ENCODE measurements at regions not wholly inside any gene's neighbourhood (a gene's known extent, or its start where the extent isn't known, plus 50 kb on each side); places are given as distances from the start of the nearest gene placed in this dataset.

- TF ChIP-seq, protein P1, sequence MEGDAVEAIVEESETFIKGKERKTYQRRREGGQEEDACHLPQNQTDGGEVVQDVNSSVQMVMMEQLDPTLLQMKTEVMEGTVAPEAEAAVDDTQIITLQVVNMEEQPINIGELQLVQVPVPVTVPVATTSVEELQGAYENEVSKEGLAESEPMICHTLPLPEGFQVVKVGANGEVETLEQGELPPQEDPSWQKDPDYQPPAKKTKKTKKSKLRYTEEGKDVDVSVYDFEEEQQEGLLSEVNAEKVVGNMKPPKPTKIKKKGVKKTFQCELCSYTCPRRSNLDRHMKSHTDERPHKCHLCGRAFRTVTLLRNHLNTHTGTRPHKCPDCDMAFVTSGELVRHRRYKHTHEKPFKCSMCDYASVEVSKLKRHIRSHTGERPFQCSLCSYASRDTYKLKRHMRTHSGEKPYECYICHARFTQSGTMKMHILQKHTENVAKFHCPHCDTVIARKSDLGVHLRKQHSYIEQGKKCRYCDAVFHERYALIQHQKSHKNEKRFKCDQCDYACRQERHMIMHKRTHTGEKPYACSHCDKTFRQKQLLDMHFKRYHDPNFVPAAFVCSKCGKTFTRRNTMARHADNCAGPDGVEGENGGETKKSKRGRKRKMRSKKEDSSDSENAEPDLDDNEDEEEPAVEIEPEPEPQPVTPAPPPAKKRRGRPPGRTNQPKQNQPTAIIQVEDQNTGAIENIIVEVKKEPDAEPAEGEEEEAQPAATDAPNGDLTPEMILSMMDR (IDR thresholded peaks at IDR 0.05; ENCODE audit: unreplicated experiment) = no peak
- no peak overlapping the region for H3K4me3 Mint-ChIP-seq (ENCODE audit: low read depth)
- no peaks in the 10 kb centered on the region for H3K4me1 Mint-ChIP-seq (ENCODE audit: low read depth)
- no peaks in the 10 kb centered on the region for H3K36me3 Mint-ChIP-seq (ENCODE audit: insufficient read depth)
- DNase-seq (ENCODE audit: low spot score, unreplicated experiment) = no peak
- H3K27me3 Mint-ChIP-seq = no peaks in the 10 kb centered on the region
- H3K9me3 Mint-ChIP-seq (ENCODE audit: low read depth) = peaks cover 15% of the 10 kb centered on the region
- H3K27ac Mint-ChIP-seq = peak overlapping the region; percentile 41
Observed at GRCh38 chr4:79206660-79207059, 119.2 kb downstream of the NAA11 start.

DNA sequence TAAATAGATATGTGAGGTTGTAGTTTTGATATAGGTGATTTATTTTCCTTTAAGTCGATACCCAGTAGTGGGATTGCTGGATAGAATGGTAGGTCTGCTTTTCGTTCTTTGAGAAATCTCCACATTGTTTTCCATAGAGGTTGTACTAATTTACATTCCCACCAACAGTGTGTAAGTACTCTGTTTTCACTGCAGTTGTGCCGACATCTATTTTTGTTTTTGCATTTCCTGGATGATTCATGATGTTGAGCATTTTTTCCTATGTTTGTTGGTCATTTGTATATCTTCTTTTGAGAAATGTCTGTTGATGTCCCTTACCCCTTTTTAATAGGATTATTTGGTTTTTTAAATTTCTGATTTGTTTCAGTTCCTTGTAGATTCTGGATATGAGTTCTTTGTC, 120.7 kb downstream of the NAA11 start:
- Mint-ChIP-seq H3K27me3 (no peaks in the 10 kb centered on the region), H3K4me3 (ENCODE audit: low read depth) (no peak overlapping the region), H3K36me3 (ENCODE audit: insufficient read depth) (no peaks in the 10 kb centered on the region), H3K27ac (no peak overlapping the region), H3K9me3 (ENCODE audit: low read depth) (peaks cover 15% of the 10 kb centered on the region), H3K4me1 (ENCODE audit: low read depth) (no peaks in the 10 kb centered on the region)
- TF ChIP-seq, protein P1 (IDR thresholded peaks at IDR 0.05; ENCODE audit: unreplicated experiment) = no peak
- DNase-seq (ENCODE audit: low spot score, unreplicated experiment) = no peak

DNA sequence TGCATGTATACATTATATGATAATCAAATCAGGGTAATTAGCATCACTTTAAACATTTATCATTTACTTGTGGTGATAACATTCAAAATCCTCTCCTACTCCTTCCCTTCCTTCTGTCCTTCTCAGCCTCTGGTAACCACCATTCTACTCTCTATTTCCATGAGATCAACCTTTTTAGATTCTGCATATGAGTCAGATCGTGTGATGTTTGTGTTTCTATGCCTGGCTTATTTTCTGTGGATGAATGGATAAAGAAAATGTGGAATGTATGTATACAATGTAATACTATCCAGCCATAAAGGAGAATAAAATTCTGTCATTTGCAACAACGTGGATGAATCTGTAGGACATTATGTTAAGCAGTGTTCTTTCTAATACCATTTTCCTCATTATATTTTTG, 123.9 kb downstream of the NAA11 start:
- H3K4me3 Mint-ChIP-seq (ENCODE audit: low read depth) = no peak overlapping the region
- no peak for DNase-seq (ENCODE audit: low spot score, unreplicated experiment)
- no peak overlapping the region for H3K27ac Mint-ChIP-seq
- TF ChIP-seq, protein P1 (IDR thresholded peaks at IDR 0.05; ENCODE audit: unreplicated experiment) = no peak
- peaks cover 14% of the 10 kb centered on the region for H3K9me3 Mint-ChIP-seq (ENCODE audit: low read depth)
- H3K27me3 Mint-ChIP-seq = no peaks in the 10 kb centered on the region
- H3K4me1 Mint-ChIP-seq (ENCODE audit: low read depth) = peaks cover 5% of the 10 kb centered on the region
- no peaks in the 10 kb centered on the region for H3K36me3 Mint-ChIP-seq (ENCODE audit: insufficient read depth)

- Mint-ChIP-seq H3K9me3 (ENCODE audit: low read depth) (no peaks in the 10 kb centered on the region), H3K4me3 (ENCODE audit: low read depth) (no peak overlapping the region), H3K36me3 (ENCODE audit: insufficient read depth) (no peaks in the 10 kb centered on the region), H3K27me3 (no peaks in the 10 kb centered on the region), H3K27ac (no peak overlapping the region), H3K4me1 (ENCODE audit: low read depth) (peaks cover 5% of the 10 kb centered on the region)
- TF ChIP-seq, protein P1 (IDR thresholded peaks at IDR 0.05; ENCODE audit: unreplicated experiment) = no peak
- DNase-seq (ENCODE audit: low spot score, unreplicated experiment) = no peak
Observed at GRCh38 chr4:79199743-79200142, 126.1 kb downstream of the NAA11 start.

GRCh38 chr4:79198951-79199587, 126.8 kb downstream of the NAA11 start:
- TF ChIP-seq, protein P1 (IDR thresholded peaks at IDR 0.05; ENCODE audit: unreplicated experiment) = no peak
- Mint-ChIP-seq H3K4me1 (ENCODE audit: low read depth) (peaks cover 5% of the 10 kb centered on the region), H3K9me3 (ENCODE audit: low read depth) (no peaks in the 10 kb centered on the region), H3K27me3 (no peaks in the 10 kb centered on the region), H3K27ac (peak overlapping the region; percentile 12), H3K4me3 (ENCODE audit: low read depth) (no peak overlapping the region), H3K36me3 (ENCODE audit: insufficient read depth) (no peaks in the 10 kb centered on the region)
- no peak for DNase-seq (ENCODE audit: low spot score, unreplicated experiment)

Measured in progenitor cell of endocrine pancreas (in vitro differentiated cells).